NCI-H1694 (cell line): ENCODE measurements at regions not wholly inside any gene's neighbourhood (a gene's known extent, or its start where the extent isn't known, plus 50 kb on each side); places are given as distances from the start of the nearest gene placed in this dataset.
A peak's percentile ranks its signal among the peaks of the same experiment; 100 is the strongest.
"Not testable (repeated sequence)": the region's sequence is repeated elsewhere in the genome, so short reads cannot be mapped to it uniquely, and the experiment has no call there.

Experiments
- DNase-seq: peaks from one replicate; lab custom pipeline; 2025; lab: John Stamatoyannopoulos, UW

- DNase-seq: not testable (repeated sequence)
Measured at GRCh38 chr5:67627079-67627478, 430.5 kb upstream of the CD180 start.

DNA sequence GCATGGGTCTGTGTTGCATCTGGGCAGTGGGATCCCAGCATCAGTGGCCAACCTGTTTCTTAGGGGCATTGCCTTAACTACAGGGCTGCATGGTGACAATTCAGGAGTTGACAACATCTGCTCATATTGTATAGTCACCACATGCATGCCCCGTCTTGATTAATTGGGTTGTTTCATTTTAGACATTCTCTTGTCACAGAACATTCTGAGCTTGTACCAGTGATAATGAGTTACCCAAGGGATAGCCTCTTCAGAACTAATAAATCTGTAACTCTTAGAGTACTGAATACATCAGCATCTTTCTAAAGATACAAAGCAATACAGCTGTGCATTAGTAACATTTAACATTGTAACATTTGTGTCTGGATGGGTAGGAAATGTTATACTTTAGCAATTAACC lies 426.5 kb upstream of the CD180 start:
- DNase-seq: no peak

DNA sequence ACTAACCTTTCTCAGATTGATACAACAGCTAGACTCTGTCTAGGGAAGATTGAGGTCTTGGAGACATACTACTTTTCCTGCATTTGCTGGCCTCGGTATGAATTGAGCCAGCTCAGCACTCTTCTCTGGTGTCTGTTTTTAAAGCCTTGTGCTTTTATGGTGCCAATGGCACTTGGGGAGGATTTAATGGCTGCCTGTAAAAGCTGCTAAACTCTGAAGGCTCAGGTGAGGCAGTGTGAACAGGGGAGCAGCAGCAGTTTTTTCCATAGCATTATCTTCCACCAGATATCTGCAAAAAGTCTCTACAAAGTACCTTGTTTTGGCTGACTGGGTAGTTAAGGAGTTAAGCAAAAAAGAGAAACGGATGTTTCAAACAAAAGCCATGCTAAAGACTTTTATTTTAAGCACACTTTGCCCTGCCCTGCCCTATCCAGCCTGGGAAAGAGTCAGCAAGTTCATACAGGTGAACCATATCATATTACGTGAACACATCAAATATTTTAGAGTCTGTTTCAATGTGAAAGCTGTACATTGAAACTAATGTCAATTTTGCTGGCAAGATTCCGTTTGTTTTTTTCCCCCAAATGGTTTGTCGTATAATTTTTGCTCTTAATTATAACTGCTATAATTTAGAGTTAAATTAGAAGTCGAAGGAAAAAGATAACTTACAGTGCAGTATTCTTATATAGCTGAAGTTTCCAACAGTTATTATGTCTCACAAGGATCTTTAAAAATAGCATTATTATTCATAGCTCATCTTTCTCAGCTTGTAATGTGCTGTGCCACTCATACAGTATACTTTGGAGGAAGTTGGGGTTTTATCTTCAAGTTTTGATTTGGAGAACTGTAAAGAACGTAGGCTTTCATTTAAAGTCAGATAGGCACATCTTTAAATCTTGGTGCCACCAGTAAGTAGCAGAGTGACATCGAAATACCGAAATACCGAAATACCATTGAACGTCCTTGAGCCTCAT lies 424.1 kb upstream of the CD180 start:
- no peak for DNase-seq

GRCh38 chr5:67619636-67620035 lies 423.0 kb upstream of the CD180 start:
- DNase-seq: no peak

DNA sequence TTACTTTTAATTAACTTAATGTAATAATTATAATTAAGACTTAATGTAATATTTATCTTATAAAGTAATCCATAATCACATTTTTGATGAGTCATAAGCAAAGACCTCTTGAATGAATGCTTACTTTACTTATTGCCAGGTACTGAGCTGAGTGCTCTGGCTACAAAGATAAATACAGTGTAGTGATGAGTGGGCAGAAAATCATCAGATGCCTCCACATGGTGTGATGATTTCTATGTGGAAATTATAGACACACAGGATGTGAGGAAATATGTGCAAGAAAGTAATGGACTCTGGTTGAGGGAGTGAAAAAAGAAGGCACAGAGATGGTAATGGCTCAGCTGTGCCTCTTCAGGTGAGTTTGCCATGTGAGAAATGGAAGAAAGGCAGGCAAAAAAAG lies 422.6 kb upstream of the CD180 start:
- DNase-seq: no peak

GRCh38 chr5:67617051-67617450 lies 420.5 kb upstream of the CD180 start:
- no peak for DNase-seq

GRCh38 chr5:67612961-67613360 lies 416.4 kb upstream of the CD180 start:
- no peak for DNase-seq

GRCh38 chr5:67610186-67610912 lies 413.8 kb upstream of the CD180 start:
- DNase-seq: no peak

- no peak for DNase-seq
Measured at GRCh38 chr5:67607958-67608357, 411.4 kb upstream of the CD180 start.

GRCh38 chr5:67606586-67606947 lies 410.0 kb upstream of the CD180 start:
- no peak for DNase-seq

GRCh38 chr5:67605730-67606585 lies 409.4 kb upstream of the CD180 start:
- DNase-seq: no peak

GRCh38 chr5:67591491-67591890 lies 394.9 kb upstream of the CD180 start:
- DNase-seq: peak; percentile 78

- DNase-seq: no peak
Measured at GRCh38 chr5:67588389-67588788, 391.8 kb upstream of the CD180 start.

- DNase-seq: no peak
Measured at GRCh38 chr5:67581203-67581602, 384.6 kb upstream of the CD180 start.

- no peak for DNase-seq
Measured at GRCh38 chr5:67578011-67578410, 381.4 kb upstream of the CD180 start.

GRCh38 chr5:67577424-67577823 lies 380.8 kb upstream of the CD180 start:
- DNase-seq: no peak

- DNase-seq: no peak
Measured at GRCh38 chr5:67576112-67576511, 379.5 kb upstream of the CD180 start.

- no peak for DNase-seq
Measured at GRCh38 chr5:67575087-67575486, 378.5 kb upstream of the CD180 start.

DNA sequence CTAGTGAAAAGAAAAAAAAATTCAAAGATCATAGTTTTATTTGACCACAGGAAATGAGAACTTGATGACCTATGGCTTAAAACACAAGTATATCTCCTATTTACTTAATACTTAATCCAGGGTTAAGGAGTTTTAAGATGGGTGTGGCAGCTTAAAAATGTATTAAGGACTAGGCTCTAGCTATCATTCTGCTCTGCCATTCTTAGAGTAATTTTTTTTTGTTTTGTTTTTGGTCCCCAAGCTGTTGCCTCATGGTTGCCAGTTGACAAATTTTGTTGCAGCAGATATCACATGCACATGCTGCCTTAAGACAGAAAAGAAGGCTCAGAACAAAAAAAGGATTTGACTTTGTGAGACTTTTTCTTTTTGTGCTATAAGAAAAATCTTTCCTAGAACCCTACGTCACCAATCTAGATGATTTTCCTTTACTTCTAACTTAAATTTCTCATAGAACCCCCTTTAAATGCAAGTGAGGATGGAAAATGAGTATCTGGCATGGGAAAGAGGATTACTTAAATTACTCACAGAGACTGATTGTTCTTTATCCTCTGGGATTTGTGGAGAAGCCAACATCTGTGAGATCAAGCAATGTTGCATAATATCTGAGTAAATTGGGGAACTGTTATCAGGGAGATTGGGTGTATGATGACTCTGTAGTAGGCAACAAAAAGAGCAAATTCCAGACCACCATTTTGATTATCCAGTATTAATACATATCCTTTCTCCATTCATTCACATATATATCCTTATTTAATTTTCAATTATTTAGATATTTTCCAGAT lies 364.7 kb upstream of the CD180 start:
- no peak for DNase-seq

DNA sequence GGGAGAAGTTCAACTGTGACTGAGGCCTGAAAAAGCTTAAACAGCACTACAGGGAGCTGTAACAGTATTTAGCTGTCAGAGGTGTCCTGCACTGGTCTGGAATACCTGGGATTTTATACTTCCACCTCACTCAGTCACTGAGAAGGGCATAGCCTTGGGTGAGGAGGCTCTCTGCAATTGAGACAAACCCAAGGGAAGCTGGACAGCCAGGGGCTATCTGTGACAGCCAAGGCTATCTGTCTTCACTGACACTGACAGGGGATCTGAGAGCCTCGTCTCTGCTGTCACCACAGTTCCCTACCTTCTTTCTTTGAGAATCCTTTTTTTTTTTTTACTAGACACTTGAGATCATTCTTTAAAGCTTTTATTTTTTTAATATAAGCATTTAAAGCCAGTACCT lies 356.2 kb upstream of the CD180 start:
- DNase-seq: no peak

DNA sequence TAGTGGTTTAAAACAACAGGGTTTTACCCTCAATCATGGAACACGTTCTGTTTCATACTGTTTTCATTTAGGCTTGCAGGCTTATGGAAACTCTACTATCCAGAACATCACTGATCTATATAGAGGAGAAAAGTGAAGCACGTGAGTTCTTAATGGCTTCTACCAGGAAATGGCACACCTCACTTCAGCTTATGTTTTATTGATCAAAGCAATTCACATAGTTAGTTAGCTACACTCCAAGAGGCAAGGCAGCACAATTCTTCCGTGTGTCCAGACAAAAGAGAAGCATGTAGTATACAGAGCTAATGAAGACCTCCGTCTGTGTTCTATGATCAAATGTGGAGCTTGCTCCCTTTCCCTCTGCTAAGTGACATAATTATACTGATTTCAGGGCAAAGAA lies 353.3 kb upstream of the CD180 start:
- DNase-seq: no peak

DNA sequence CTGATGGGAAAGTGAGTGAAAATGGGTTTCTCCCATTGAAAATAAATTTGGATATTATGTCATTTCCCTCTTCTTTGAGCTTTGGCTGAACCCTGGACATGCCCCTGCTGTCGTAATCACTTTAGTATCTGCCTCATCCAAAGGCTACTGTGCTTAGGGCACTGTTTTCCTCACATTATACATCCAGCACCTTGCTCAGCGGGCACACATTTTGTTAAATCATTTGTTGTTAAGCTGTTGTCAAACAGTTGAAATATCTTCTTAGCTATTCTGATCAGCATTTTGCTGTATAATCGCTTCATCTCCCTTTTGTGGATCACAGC lies 352.7 kb upstream of the CD180 start:
- no peak for DNase-seq
